DOHH2 (cell line): ENCODE measurements at regions not wholly inside any gene's neighbourhood (a gene's known extent, or its start where the extent isn't known, plus 50 kb on each side); places are given as distances from the start of the nearest gene placed in this dataset.

Experiments
- H3F3A ChIP-seq: fragments of 200-600 bp; sonication (generic), shearing (Covaris generic); 2 replicates; pipeline ENCODE4 v1.6.0; 2016; ENCODE audit warnings: antibody characterized with exemption, mild to moderate bottlenecking; ENCODE audit not compliant: control insufficient read depth, insufficient read depth
- H3K27ac ChIP-seq: fragments of 200-600 bp; sonication (generic); 2 replicates; pipeline ENCODE4 v1.5.1; 2014; ENCODE audit warnings: low read depth, mild to moderate bottlenecking, low read length, moderate library complexity
- H3K27me3 ChIP-seq: fragments of 200-600 bp; sonication (generic); 2 replicates; pipeline ENCODE4 v1.6.1; 2014; ENCODE audit warnings: mild to moderate bottlenecking, low read length, mixed read lengths; ENCODE audit not compliant: control insufficient read depth
- H3K36me3 ChIP-seq: fragments of 200-600 bp; sonication (generic); 2 replicates; pipeline ENCODE4 v1.6.1; 2014; ENCODE audit warnings: mild to moderate bottlenecking, low read length, moderate library complexity, mixed read lengths; ENCODE audit not compliant: control insufficient read depth
- H3K4me1 ChIP-seq: fragments of 200-600 bp; sonication (generic); 2 replicates; pipeline ENCODE4 v1.6.1; 2014; ENCODE audit warnings: mild to moderate bottlenecking, low read length, mixed read lengths; ENCODE audit not compliant: control insufficient read depth
- H3K4me2 ChIP-seq: fragments of 200-600 bp; sonication (generic); 2 replicates; pipeline ENCODE4 v1.6.0; 2014; ENCODE audit warnings: mild to moderate bottlenecking, low read length, moderate library complexity
- H3K4me3 ChIP-seq: fragments of 200-600 bp; sonication (generic); 2 replicates; pipeline ENCODE4 v1.5.1; 2014; ENCODE audit warnings: mild to moderate bottlenecking, low read length, mixed read lengths
- H3K79me2 ChIP-seq: fragments of 200-600 bp; sonication (generic); 2 replicates; pipeline ENCODE4 v1.6.1; 2014; ENCODE audit warnings: mild to moderate bottlenecking, low read length, mixed read lengths; ENCODE audit not compliant: control insufficient read depth
- H3K9me2 ChIP-seq: fragments of 200-600 bp; sonication (generic); replicated peaks from 2 replicates; pipeline ENCODE4 v1.6.1; 2014; ENCODE audit warnings: mild to moderate bottlenecking, low read length, mixed read lengths; ENCODE audit not compliant: control insufficient read depth
- H3K9me3 ChIP-seq: fragments of 200-600 bp; sonication (generic); 2 replicates; pipeline ENCODE4 v1.6.1; 2014; ENCODE audit warnings: antibody characterized with exemption, low read length, mixed read lengths; ENCODE audit not compliant: control insufficient read depth, insufficient read depth
- H4K20me1 ChIP-seq: fragments of 200-600 bp; sonication (generic); 2 replicates; pipeline ENCODE4 v1.6.0; 2014; ENCODE audit warnings: low read depth, mild to moderate bottlenecking, antibody characterized with exemption, low read length, moderate library complexity; ENCODE audit not compliant: control insufficient read depth, insufficient read depth
- EZH2phosphoT487 ChIP-seq: fragments of 200-600 bp; sonication (generic); IDR thresholded peaks from 2 replicates; pipeline ENCODE4 v1.6.1; 2017; ENCODE audit warnings: borderline replicate concordance, mild to moderate bottlenecking, antibody characterized with exemption, low read length, moderate library complexity, mixed read lengths
- TF ChIP-seq, protein P1 (sequence below): fragments of 200-600 bp; sonication (generic); IDR thresholded peaks from one replicate; pipeline ENCODE4 v1.5.1; 2014; ENCODE audit warnings: antibody characterized with exemption, mild to moderate bottlenecking, low read depth, low read length; ENCODE audit not compliant: poor library complexity, severe bottlenecking

DNA sequence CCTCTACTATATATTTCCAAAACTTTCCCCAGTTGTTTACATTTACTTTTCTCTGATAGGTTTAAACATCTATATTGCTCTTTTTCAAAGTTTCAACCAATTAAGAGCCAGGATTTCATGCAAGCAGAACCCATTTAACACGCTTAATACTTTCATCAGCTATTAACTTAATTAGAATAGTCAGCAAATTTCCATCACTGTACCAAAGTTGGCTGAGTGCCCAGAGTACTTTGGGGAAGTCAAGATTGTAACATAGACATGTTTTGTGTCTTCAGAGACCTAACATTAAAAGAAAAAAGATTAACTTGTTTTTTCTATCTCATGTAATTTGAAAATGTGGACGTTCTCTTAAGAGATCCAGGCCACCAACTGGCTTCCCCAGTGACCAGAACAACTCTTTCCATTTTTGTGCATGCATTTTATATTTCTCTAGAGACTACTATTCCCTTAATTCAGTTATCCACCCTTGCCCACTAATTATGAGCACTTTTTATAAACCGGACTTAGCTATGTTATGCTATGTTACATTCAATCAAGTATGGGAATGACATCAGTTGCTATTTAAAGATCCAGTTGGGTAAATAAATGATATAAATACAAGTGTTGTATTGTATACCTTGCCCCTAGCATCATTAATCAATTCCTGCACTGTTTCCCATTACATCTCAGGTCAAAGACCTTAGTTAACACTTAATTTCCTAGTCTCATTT lies 478.1 kb upstream of the NMUR2 start:
- H3K4me3 ChIP-seq: no peak overlapping the region
- H3K9me3 ChIP-seq: no peaks in the 10 kb centered on the region
- no peaks in the 10 kb centered on the region for H3K27me3 ChIP-seq
- H3K4me1 ChIP-seq: no peaks in the 10 kb centered on the region
- H4K20me1 ChIP-seq: no peaks in the 10 kb centered on the region
- no peaks in the 10 kb centered on the region for H3K9me2 ChIP-seq
- H3F3A ChIP-seq: no peaks in the 10 kb centered on the region
- H3K4me2 ChIP-seq: no peak overlapping the region
- H3K36me3 ChIP-seq: no peaks in the 10 kb centered on the region
- TF ChIP-seq EZH2phosphoT487: no peak
- TF ChIP-seq, protein P1, sequence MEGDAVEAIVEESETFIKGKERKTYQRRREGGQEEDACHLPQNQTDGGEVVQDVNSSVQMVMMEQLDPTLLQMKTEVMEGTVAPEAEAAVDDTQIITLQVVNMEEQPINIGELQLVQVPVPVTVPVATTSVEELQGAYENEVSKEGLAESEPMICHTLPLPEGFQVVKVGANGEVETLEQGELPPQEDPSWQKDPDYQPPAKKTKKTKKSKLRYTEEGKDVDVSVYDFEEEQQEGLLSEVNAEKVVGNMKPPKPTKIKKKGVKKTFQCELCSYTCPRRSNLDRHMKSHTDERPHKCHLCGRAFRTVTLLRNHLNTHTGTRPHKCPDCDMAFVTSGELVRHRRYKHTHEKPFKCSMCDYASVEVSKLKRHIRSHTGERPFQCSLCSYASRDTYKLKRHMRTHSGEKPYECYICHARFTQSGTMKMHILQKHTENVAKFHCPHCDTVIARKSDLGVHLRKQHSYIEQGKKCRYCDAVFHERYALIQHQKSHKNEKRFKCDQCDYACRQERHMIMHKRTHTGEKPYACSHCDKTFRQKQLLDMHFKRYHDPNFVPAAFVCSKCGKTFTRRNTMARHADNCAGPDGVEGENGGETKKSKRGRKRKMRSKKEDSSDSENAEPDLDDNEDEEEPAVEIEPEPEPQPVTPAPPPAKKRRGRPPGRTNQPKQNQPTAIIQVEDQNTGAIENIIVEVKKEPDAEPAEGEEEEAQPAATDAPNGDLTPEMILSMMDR: no peak
- H3K27ac ChIP-seq: no peak overlapping the region
- no peaks in the 10 kb centered on the region for H3K79me2 ChIP-seq

DNA sequence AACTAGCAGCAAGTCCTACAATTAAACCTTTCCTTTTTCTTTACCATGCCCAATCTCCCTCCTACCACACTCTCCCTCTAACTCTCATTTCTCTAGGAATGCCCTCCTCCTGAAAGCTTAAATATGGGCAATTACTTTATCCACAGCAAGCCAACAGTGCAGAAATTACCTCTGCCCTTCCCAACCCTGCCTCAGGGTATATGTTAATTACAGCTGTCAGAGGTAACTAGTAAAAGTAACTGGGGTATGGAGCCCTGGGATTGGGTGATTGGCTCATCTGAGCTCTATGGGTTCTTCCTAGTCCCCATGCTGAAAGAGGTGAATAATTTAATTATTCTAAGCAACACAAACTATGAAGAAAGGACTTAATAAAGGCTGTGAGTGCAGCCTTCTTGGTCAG lies 478.9 kb upstream of the NMUR2 start:
- Histone ChIP-seq H3K36me3 (no peaks in the 10 kb centered on the region), H3K9me3 (no peaks in the 10 kb centered on the region)
- TF ChIP-seq, protein P1: no peak
- no peak for TF ChIP-seq EZH2phosphoT487

DNA sequence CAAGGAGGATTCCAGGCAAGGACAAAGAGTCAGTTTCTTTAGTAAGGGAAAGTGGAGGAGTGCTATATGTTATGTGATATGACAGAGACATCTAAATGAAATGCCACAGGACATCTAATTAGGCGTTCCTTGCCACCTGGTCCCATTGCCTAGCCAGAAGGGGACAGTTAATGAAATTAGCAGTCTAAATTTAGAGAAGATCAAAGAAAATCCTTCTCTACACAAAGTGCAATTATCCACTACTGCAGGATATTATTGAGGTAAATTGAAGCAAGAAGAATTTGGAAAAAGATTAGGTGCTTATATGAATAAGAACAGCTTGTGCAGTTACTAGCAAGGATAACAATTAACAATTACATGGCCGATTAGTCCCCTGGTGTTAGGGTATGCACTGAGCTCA lies 495.3 kb upstream of the NMUR2 start:
- H3K79me2 ChIP-seq: no peaks in the 10 kb centered on the region
- no peak overlapping the region for H3K4me2 ChIP-seq
- no peak overlapping the region for H3K4me3 ChIP-seq
- H3K4me1 ChIP-seq: no peaks in the 10 kb centered on the region
- H4K20me1 ChIP-seq: no peaks in the 10 kb centered on the region
- TF ChIP-seq, protein P1: no peak
- no peak for TF ChIP-seq EZH2phosphoT487
- no peaks in the 10 kb centered on the region for H3F3A ChIP-seq
- no peaks in the 10 kb centered on the region for H3K9me3 ChIP-seq
- H3K27ac ChIP-seq: no peak overlapping the region
- no peaks in the 10 kb centered on the region for H3K27me3 ChIP-seq
- no peaks in the 10 kb centered on the region for H3K9me2 ChIP-seq
- no peaks in the 10 kb centered on the region for H3K36me3 ChIP-seq

More for the DNA sequence above, 478.9 kb upstream of the NMUR2 start:
- H3K4me1 ChIP-seq: no peaks in the 10 kb centered on the region
- H3K4me2 ChIP-seq: no peak overlapping the region
- H4K20me1 ChIP-seq: no peaks in the 10 kb centered on the region
- no peaks in the 10 kb centered on the region for H3K9me2 ChIP-seq
- no peaks in the 10 kb centered on the region for H3F3A ChIP-seq
- no peak overlapping the region for H3K27ac ChIP-seq
- H3K79me2 ChIP-seq: no peaks in the 10 kb centered on the region
- H3K4me3 ChIP-seq: no peak overlapping the region
- no peaks in the 10 kb centered on the region for H3K27me3 ChIP-seq
